Testis (tissue), 2 donors: ENCODE measurements at regions not wholly inside any gene's neighbourhood (a gene's known extent, or its start where the extent isn't known, plus 50 kb on each side); places are given as distances from the start of the nearest gene placed in this dataset.

ENCODE experiments used
- DNase-seq: peaks from one replicate; pipeline ENCODE4 v3.0.0-alpha.2; 2019
- H3K27ac ChIP-seq, 2 donors: fragments of 200-600 bp; sonication (generic); one replicate each; pipeline ENCODE4 v1.5.1; 2019
- H3K27me3 ChIP-seq: fragments of 200-600 bp; sonication (generic); one replicate; pipeline ENCODE4 v1.5.1; 2019
- H3K36me3 ChIP-seq: fragments of 200-600 bp; sonication (generic); one replicate; pipeline ENCODE4 v1.5.1; 2017; ENCODE audit warnings: low read depth; ENCODE audit errors: missing control alignments
- H3K4me1 ChIP-seq: fragments of 200-600 bp; sonication (generic); one replicate; pipeline ENCODE4 v1.5.1; 2019
- H3K4me3 ChIP-seq, 2 donors: fragments of 200-600 bp; sonication (generic); one replicate each; pipeline ENCODE4 v1.5.1; 2017 to 2019
- H3K9me3 ChIP-seq: fragments of 200-600 bp; sonication (generic); one replicate; pipeline ENCODE4 v1.5.1; 2017
- CTCF ChIP-seq, 3 experiments: fragments of 450-650 bp in 2 of 3; fragments of 200-600 bp in 1 of 3; sonication (generic) in 1 of 3; IDR thresholded peaks; one replicate each; pipeline ENCODE4 v1.5.1; 2016 to 2019; ENCODE audit warnings: antibody characterized with exemption in 3 of 3, mild to moderate bottlenecking in 2 of 3, moderate library complexity in 1 of 3
- POLR2A ChIP-seq: fragments of 450-650 bp; IDR thresholded peaks from one replicate; pipeline ENCODE4 v1.6.1; 2017; ENCODE audit warnings: antibody characterized with exemption, mild to moderate bottlenecking, moderate library complexity
- WGBS, 2 donors: methylation state at CpG; one replicate each; pipeline ENCODE4 v1.1.5; 2018; 5-methylcytosine and 5-hydroxymethylcytosine counted together
- intact Hi-C: fragments of 100-400 bp; cut with DNase I; formaldehyde crosslinking; loops from one replicate; pipeline ENCODE4 v1.15.1; 2023; ENCODE audit warnings: low total_unique reads

- no peak for DNase-seq
- intact Hi-C loops = loop anchor here (10.0 kb wide), 1 partner anchor 55 kb away; no protein-coding TSS in a partner anchor
- peaks cover 36% of the 10 kb centered on the region for H3K4me1 ChIP-seq
- 39 to 53% methylated on average over 3 to 4 of the region's 4 CpGs for WGBS, 2 donors
- H3K9me3 ChIP-seq = no peaks in the 10 kb centered on the region
- TF ChIP-seq CTCF (IDR thresholded peaks at IDR 0.05) (no peak), POLR2A (no peak)
- no peak overlapping the region for H3K4me3 ChIP-seq
- H3K36me3 ChIP-seq = no peaks in the 10 kb centered on the region
- no peaks in the 10 kb centered on the region for H3K27me3 ChIP-seq
- no peak overlapping the region for H3K27ac ChIP-seq
Observed at GRCh38 chr9:129410226-129410625, 210.7 kb downstream of the C9orf50 start.

- TF ChIP-seq CTCF (IDR thresholded peaks at IDR 0.05) (no peak), POLR2A (no peak)
- Histone ChIP-seq H3K36me3 (no peaks in the 10 kb centered on the region), H3K9me3 (no peaks in the 10 kb centered on the region), H3K4me1 (peaks cover 24% of the 10 kb centered on the region), H3K4me3 (no peak overlapping the region), H3K27me3 (no peaks in the 10 kb centered on the region), H3K27ac (peak overlapping the region in 1 of 2 donors; percentile 1)
- 60 to 85% methylated on average over 15 to 17 of the region's 17 CpGs for WGBS, 2 donors
- intact Hi-C loops = no loop called here
- peak; percentile 73 for DNase-seq
Observed at GRCh38 chr9:129408535-129409215, 212.2 kb downstream of the C9orf50 start.

- no peak overlapping the region for H3K4me3 ChIP-seq
- DNase-seq = no peak
- no peaks in the 10 kb centered on the region for H3K9me3 ChIP-seq
- no peak overlapping the region for H3K27ac ChIP-seq
- no peaks in the 10 kb centered on the region for H3K27me3 ChIP-seq
- H3K36me3 ChIP-seq = no peaks in the 10 kb centered on the region
- TF ChIP-seq CTCF (IDR thresholded peaks at IDR 0.05) (no peak), POLR2A (no peak)
- 85% methylated on average over 5 of the region's 5 CpGs for WGBS, 2 donors
- peaks cover 28% of the 10 kb centered on the region for H3K4me1 ChIP-seq
- intact Hi-C loops = no loop called here
Observed at GRCh38 chr9:129407905-129408452, 212.9 kb downstream of the C9orf50 start.

GRCh38 chr9:129406278-129407225, 214.3 kb downstream of the C9orf50 start:
- Histone ChIP-seq H3K36me3 (no peaks in the 10 kb centered on the region), H3K9me3 (no peaks in the 10 kb centered on the region), H3K27me3 (no peaks in the 10 kb centered on the region), H3K4me3 (no peak overlapping the region), H3K4me1 (peaks cover 15% of the 10 kb centered on the region), H3K27ac (no peak overlapping the region)
- intact Hi-C loops = no loop called here
- TF ChIP-seq POLR2A = no peak
- TF ChIP-seq CTCF (IDR thresholded peaks at IDR 0.05) = no peak
- DNase-seq = no peak
- WGBS, 2 donors = 79 to 84% methylated on average over 23 to 25 of the region's 25 CpGs
